ENCODE measurements at regions not wholly inside any gene's neighbourhood (a gene's known extent, or its start where the extent isn't known, plus 50 kb on each side); places are given as distances from the start of the nearest gene placed in this dataset.

GRCh38 chr16:73753931-73754330 lies 542.7 kb upstream of the PSMD7 start:
- no peak overlapping the region for H3K4me3 Mint-ChIP-seq (ENCODE audit: unreplicated experiment)
- no peaks in the 10 kb centered on the region for H3K36me3 Mint-ChIP-seq (ENCODE audit: low read depth, unreplicated experiment)
- H3K27ac Mint-ChIP-seq (ENCODE audit: unreplicated experiment): no peak overlapping the region
- TF ChIP-seq, protein P1, sequence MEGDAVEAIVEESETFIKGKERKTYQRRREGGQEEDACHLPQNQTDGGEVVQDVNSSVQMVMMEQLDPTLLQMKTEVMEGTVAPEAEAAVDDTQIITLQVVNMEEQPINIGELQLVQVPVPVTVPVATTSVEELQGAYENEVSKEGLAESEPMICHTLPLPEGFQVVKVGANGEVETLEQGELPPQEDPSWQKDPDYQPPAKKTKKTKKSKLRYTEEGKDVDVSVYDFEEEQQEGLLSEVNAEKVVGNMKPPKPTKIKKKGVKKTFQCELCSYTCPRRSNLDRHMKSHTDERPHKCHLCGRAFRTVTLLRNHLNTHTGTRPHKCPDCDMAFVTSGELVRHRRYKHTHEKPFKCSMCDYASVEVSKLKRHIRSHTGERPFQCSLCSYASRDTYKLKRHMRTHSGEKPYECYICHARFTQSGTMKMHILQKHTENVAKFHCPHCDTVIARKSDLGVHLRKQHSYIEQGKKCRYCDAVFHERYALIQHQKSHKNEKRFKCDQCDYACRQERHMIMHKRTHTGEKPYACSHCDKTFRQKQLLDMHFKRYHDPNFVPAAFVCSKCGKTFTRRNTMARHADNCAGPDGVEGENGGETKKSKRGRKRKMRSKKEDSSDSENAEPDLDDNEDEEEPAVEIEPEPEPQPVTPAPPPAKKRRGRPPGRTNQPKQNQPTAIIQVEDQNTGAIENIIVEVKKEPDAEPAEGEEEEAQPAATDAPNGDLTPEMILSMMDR (IDR thresholded peaks at IDR 0.05; ENCODE audit: unreplicated experiment): no peak
- no peaks in the 10 kb centered on the region for H3K4me1 Mint-ChIP-seq (ENCODE audit: unreplicated experiment)
- H3K9me3 Mint-ChIP-seq (ENCODE audit: unreplicated experiment): no peaks in the 10 kb centered on the region
- no peak for DNase-seq (ENCODE audit: low spot score)
- no peaks in the 10 kb centered on the region for H3K27me3 Mint-ChIP-seq (ENCODE audit: unreplicated experiment)

DNA sequence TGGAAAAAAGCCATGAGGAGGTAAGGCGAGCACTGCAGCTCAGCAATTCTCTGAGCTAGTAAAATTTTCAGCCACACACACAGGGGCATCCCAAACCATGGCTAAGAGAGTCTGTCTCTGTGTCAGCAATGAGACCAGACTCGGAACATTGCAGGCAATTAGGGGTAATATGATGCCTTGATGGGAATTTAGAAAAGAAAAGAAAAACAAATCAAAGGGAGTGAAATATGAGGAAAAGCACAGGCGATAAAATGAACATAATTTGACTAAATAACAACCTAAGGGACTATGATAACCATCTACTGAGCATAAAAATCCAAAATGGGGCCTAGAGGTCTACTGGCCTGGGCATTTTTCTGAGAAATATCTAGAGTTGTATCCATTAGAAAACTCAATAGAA lies 546.0 kb upstream of the PSMD7 start:
- Mint-ChIP-seq H3K36me3 (ENCODE audit: low read depth, unreplicated experiment) (no peaks in the 10 kb centered on the region), H3K27ac (ENCODE audit: unreplicated experiment) (no peak overlapping the region), H3K4me1 (ENCODE audit: unreplicated experiment) (no peaks in the 10 kb centered on the region), H3K4me3 (ENCODE audit: unreplicated experiment) (no peak overlapping the region), H3K27me3 (ENCODE audit: unreplicated experiment) (no peaks in the 10 kb centered on the region), H3K9me3 (ENCODE audit: unreplicated experiment) (no peaks in the 10 kb centered on the region)
- TF ChIP-seq, protein P1 (IDR thresholded peaks at IDR 0.05; ENCODE audit: unreplicated experiment): no peak
- no peak for DNase-seq (ENCODE audit: low spot score)

- TF ChIP-seq, protein P1 (IDR thresholded peaks at IDR 0.05; ENCODE audit: unreplicated experiment): no peak
These were observed 549.3 kb upstream of the PSMD7 start for GRCh38 chr16:73747328-73747727.

DNA sequence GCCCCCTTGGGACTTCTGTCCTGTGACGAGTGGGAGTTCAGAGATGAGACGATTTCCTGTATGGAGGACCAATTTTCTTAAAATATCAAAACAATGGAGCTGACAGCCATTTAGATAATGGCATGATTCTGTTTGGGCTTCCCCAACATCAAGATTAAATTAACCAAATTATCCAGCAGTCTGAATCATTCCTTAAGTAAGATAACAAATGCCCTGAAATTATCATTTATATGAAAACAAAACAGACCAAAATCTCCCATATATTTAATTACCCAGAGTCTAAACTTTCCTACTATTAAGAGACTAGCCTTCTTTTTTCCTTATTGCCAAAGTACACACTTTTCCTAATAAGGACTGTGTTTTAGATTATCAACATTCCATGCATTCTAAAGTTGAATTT lies 550.1 kb upstream of the PSMD7 start:
- DNase-seq (ENCODE audit: low spot score): no peak
- Mint-ChIP-seq H3K4me1 (ENCODE audit: unreplicated experiment) (no peaks in the 10 kb centered on the region), H3K27ac (ENCODE audit: unreplicated experiment) (no peak overlapping the region), H3K36me3 (ENCODE audit: low read depth, unreplicated experiment) (no peaks in the 10 kb centered on the region), H3K4me3 (ENCODE audit: unreplicated experiment) (no peak overlapping the region), H3K9me3 (ENCODE audit: unreplicated experiment) (no peaks in the 10 kb centered on the region), H3K27me3 (ENCODE audit: unreplicated experiment) (no peaks in the 10 kb centered on the region)
- TF ChIP-seq, protein P1 (IDR thresholded peaks at IDR 0.05; ENCODE audit: unreplicated experiment): no peak

More at GRCh38 chr16:73747328-73747727, 549.3 kb upstream of the PSMD7 start:
- no peak for DNase-seq (ENCODE audit: low spot score)
- H3K27ac Mint-ChIP-seq (ENCODE audit: unreplicated experiment): no peak overlapping the region
- no peak overlapping the region for H3K4me3 Mint-ChIP-seq (ENCODE audit: unreplicated experiment)
- no peaks in the 10 kb centered on the region for H3K9me3 Mint-ChIP-seq (ENCODE audit: unreplicated experiment)
- no peaks in the 10 kb centered on the region for H3K4me1 Mint-ChIP-seq (ENCODE audit: unreplicated experiment)
- H3K36me3 Mint-ChIP-seq (ENCODE audit: low read depth, unreplicated experiment): no peaks in the 10 kb centered on the region
- no peaks in the 10 kb centered on the region for H3K27me3 Mint-ChIP-seq (ENCODE audit: unreplicated experiment)

GRCh38 chr16:73743665-73744496 lies 552.7 kb upstream of the PSMD7 start:
- H3K36me3 Mint-ChIP-seq (ENCODE audit: low read depth, unreplicated experiment): no peaks in the 10 kb centered on the region
- H3K9me3 Mint-ChIP-seq (ENCODE audit: unreplicated experiment): no peaks in the 10 kb centered on the region
- H3K4me3 Mint-ChIP-seq (ENCODE audit: unreplicated experiment): no peak overlapping the region
- H3K27me3 Mint-ChIP-seq (ENCODE audit: unreplicated experiment): no peaks in the 10 kb centered on the region
- H3K27ac Mint-ChIP-seq (ENCODE audit: unreplicated experiment): no peak overlapping the region
- TF ChIP-seq, protein P1 (IDR thresholded peaks at IDR 0.05; ENCODE audit: unreplicated experiment): no peak
- peak; percentile 29 for DNase-seq (ENCODE audit: low spot score)
- H3K4me1 Mint-ChIP-seq (ENCODE audit: unreplicated experiment): no peaks in the 10 kb centered on the region
